Esophagus muscularis mucosa (tissue), 4 donors: ENCODE measurements at regions not wholly inside any gene's neighbourhood (a gene's known extent, or its start where the extent isn't known, plus 50 kb on each side); places are given as distances from the start of the nearest gene placed in this dataset.

Source experiments
- DNase-seq: peaks from one replicate; pipeline ENCODE4 v3.0.0-alpha.2; 2017; ENCODE audit errors: extremely low spot score
- H3K27ac ChIP-seq, 4 donors: fragments of 200-600 bp; sonication (generic); replicated peaks in 1 of 4; 1 replicate in 3 of 4; 2 replicates in 1 of 4; pipeline ENCODE4 v1.5.1; 2016 to 2019; ENCODE audit warnings: mild to moderate bottlenecking in 1 of 4
- H3K27me3 ChIP-seq, 4 donors: fragments of 200-600 bp; sonication (generic); one replicate each; pipeline versions ENCODE4 v1.5.1 to v1.6.0; 2016 to 2019
- H3K36me3 ChIP-seq, 4 donors: fragments of 200-600 bp; sonication (generic); one replicate each; pipeline ENCODE4 v1.5.1; 2016 to 2019
- H3K4me1 ChIP-seq, 4 donors: fragments of 200-600 bp; sonication (generic); one replicate each; pipeline ENCODE4 v1.5.1; 2016 to 2019
- H3K4me3 ChIP-seq, 4 donors: fragments of 200-600 bp; sonication (generic); 1 replicate in 2 of 4; 2 replicates in 2 of 4; pipeline ENCODE4 v1.5.1; 2016 to 2019; ENCODE audit warnings: mild to moderate bottlenecking in 4 of 4, moderate library complexity in 1 of 4
- H3K9me3 ChIP-seq, 4 donors: fragments of 200-600 bp; sonication (generic); 1 replicate in 3 of 4; 2 replicates in 1 of 4; pipeline ENCODE4 v1.5.1; 2016 to 2019
- EP300 ChIP-seq: sonication (generic); formaldehyde crosslinking; IDR thresholded peaks from one replicate; pipeline ENCODE4 v1.6.1; 2017; ENCODE audit warnings: antibody characterized with exemption
- POLR2A ChIP-seq: fragments of 450-650 bp; IDR thresholded peaks from one replicate; pipeline ENCODE4 v1.6.1; 2017; ENCODE audit warnings: antibody characterized with exemption, moderate library complexity, mild to moderate bottlenecking, low read depth
- POLR2AphosphoS5 ChIP-seq, 2 donors: sonication (generic); formaldehyde crosslinking; IDR thresholded peaks; one replicate each; pipeline ENCODE4 v1.6.1; 2017; ENCODE audit warnings: antibody characterized with exemption in 2 of 2
- WGBS: methylation state at CpG from one replicate; pipeline ENCODE4 v1.1.5; 2018; 5-methylcytosine and 5-hydroxymethylcytosine counted together
- intact Hi-C: fragments of 100-400 bp; cut with DNase I; formaldehyde crosslinking; loops from one replicate; pipeline ENCODE4 v1.15.1; 2023
- TF ChIP-seq, protein P1 (sequence below), 3 experiments: fragments of 200-600 bp in 2 of 3; fragments of 450-650 bp in 1 of 3; sonication (generic) in 2 of 3; IDR thresholded peaks; one replicate each; pipeline ENCODE4 v1.5.1; 2017 to 2019; ENCODE audit warnings: antibody characterized with exemption in 3 of 3, mild to moderate bottlenecking in 2 of 3, moderate library complexity in 1 of 3

DNA sequence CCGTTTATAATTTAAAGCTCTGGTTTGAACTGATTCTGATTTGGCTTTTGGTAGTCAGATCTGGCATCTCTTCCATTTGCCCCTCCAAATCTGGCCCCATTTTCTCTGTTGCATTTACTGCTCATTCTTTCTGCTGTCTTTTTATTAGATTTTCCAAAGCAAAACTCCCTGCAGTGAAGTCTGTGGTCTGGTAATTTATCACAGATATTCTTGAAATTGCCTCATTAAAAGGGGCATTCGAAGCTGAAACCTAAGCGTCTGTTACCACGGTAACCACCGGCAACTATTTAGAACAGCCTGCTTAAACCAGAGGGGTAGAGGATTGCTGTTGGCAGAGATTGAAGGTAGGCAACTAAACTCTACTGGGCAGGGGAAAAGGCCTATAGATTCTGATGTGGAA, 111.5 kb upstream of the UPP2 start:
- intact Hi-C loops: no loop called here
- no peaks in the 10 kb centered on the region for H3K4me1 ChIP-seq
- no peak for DNase-seq
- TF ChIP-seq EP300 (no peak), POLR2AphosphoS5 (IDR thresholded peaks at IDR 0.05) (no peak), POLR2A (no peak)
- TF ChIP-seq, protein P1, sequence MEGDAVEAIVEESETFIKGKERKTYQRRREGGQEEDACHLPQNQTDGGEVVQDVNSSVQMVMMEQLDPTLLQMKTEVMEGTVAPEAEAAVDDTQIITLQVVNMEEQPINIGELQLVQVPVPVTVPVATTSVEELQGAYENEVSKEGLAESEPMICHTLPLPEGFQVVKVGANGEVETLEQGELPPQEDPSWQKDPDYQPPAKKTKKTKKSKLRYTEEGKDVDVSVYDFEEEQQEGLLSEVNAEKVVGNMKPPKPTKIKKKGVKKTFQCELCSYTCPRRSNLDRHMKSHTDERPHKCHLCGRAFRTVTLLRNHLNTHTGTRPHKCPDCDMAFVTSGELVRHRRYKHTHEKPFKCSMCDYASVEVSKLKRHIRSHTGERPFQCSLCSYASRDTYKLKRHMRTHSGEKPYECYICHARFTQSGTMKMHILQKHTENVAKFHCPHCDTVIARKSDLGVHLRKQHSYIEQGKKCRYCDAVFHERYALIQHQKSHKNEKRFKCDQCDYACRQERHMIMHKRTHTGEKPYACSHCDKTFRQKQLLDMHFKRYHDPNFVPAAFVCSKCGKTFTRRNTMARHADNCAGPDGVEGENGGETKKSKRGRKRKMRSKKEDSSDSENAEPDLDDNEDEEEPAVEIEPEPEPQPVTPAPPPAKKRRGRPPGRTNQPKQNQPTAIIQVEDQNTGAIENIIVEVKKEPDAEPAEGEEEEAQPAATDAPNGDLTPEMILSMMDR (IDR thresholded peaks at IDR 0.05): no peak
- H3K27me3 ChIP-seq: no peaks in the 10 kb centered on the region
- H3K4me3 ChIP-seq: no peak overlapping the region
- H3K9me3 ChIP-seq: no peaks in the 10 kb centered on the region
- H3K27ac ChIP-seq: no peak overlapping the region
- no peaks in the 10 kb centered on the region for H3K36me3 ChIP-seq
- 32% methylated on average over 5 of the region's 5 CpGs for WGBS

GRCh38 chr2:157989227-157989626, 112.4 kb upstream of the UPP2 start:
- TF ChIP-seq POLR2AphosphoS5 (IDR thresholded peaks at IDR 0.05): no peak
- no peak for TF ChIP-seq POLR2A
- TF ChIP-seq, protein P1 (IDR thresholded peaks at IDR 0.05): no peak
- TF ChIP-seq EP300: no peak
- intact Hi-C loops: no loop called here
- Histone ChIP-seq H3K4me3 (no peak overlapping the region), H3K36me3 (no peaks in the 10 kb centered on the region), H3K27me3 (no peaks in the 10 kb centered on the region), H3K27ac (no peak overlapping the region), H3K4me1 (no peaks in the 10 kb centered on the region), H3K9me3 (peaks cover 0 to 2% (median 0%) of the 10 kb centered on the region in 4 donors)
- WGBS: 81% methylated on average over 5 of the region's 5 CpGs
- no peak for DNase-seq

GRCh38 chr2:157986761-157987160, 110.6 kb upstream of the ACVR1 start:
- Histone ChIP-seq H3K27ac (no peak overlapping the region), H3K4me1 (no peaks in the 10 kb centered on the region), H3K27me3 (no peaks in the 10 kb centered on the region), H3K9me3 (peaks cover 0 to 2% (median 0%) of the 10 kb centered on the region in 4 donors), H3K36me3 (no peaks in the 10 kb centered on the region), H3K4me3 (no peak overlapping the region)
- no peak for DNase-seq
- intact Hi-C loops: no loop called here
- TF ChIP-seq POLR2A (no peak), EP300 (no peak), POLR2AphosphoS5 (IDR thresholded peaks at IDR 0.05) (no peak)
- TF ChIP-seq, protein P1 (IDR thresholded peaks at IDR 0.05): no peak

- Histone ChIP-seq H3K4me1 (no peaks in the 10 kb centered on the region), H3K9me3 (peaks cover 0 to 8% (median 0%) of the 10 kb centered on the region in 4 donors), H3K4me3 (no peak overlapping the region), H3K27ac (no peak overlapping the region), H3K27me3 (no peaks in the 10 kb centered on the region), H3K36me3 (no peaks in the 10 kb centered on the region)
- TF ChIP-seq POLR2AphosphoS5 (IDR thresholded peaks at IDR 0.05) (no peak), EP300 (no peak), POLR2A (no peak)
- TF ChIP-seq, protein P1 (IDR thresholded peaks at IDR 0.05): no peak
- intact Hi-C loops: no loop called here
- DNase-seq: no peak
Observed at GRCh38 chr2:157984866-157985265, 108.7 kb upstream of the ACVR1 start.

- Histone ChIP-seq H3K27ac (no peak overlapping the region), H3K36me3 (no peaks in the 10 kb centered on the region), H3K27me3 (no peaks in the 10 kb centered on the region), H3K4me1 (no peaks in the 10 kb centered on the region), H3K4me3 (no peak overlapping the region), H3K9me3 (peaks cover 0 to 9% (median 0%) of the 10 kb centered on the region in 4 donors)
- intact Hi-C loops: no loop called here
- 94% methylated on average over 4 of the region's 4 CpGs for WGBS
- TF ChIP-seq POLR2AphosphoS5 (IDR thresholded peaks at IDR 0.05): no peak
- no peak for TF ChIP-seq EP300
- TF ChIP-seq POLR2A: no peak
- TF ChIP-seq, protein P1 (IDR thresholded peaks at IDR 0.05): no peak
- DNase-seq: no peak
Observed at GRCh38 chr2:157980020-157980419, 103.9 kb upstream of the ACVR1 start.
